Breast epithelium (tissue), 3 donors: ENCODE measurements at regions not wholly inside any gene's neighbourhood (a gene's known extent, or its start where the extent isn't known, plus 50 kb on each side); places are given as distances from the start of the nearest gene placed in this dataset.

Experiments
- CTCF ChIP-seq, 3 donors: fragments of 450-650 bp; IDR thresholded peaks; one replicate each; pipeline ENCODE4 v1.5.1; 2016 to 2017; ENCODE audit warnings: antibody characterized with exemption in 3 of 3, mild to moderate bottlenecking in 3 of 3, moderate library complexity in 3 of 3
- POLR2A ChIP-seq: fragments of 450-650 bp; IDR thresholded peaks from one replicate; pipeline ENCODE4 v1.6.1; 2016; ENCODE audit warnings: antibody characterized with exemption, mild to moderate bottlenecking, moderate library complexity

DNA sequence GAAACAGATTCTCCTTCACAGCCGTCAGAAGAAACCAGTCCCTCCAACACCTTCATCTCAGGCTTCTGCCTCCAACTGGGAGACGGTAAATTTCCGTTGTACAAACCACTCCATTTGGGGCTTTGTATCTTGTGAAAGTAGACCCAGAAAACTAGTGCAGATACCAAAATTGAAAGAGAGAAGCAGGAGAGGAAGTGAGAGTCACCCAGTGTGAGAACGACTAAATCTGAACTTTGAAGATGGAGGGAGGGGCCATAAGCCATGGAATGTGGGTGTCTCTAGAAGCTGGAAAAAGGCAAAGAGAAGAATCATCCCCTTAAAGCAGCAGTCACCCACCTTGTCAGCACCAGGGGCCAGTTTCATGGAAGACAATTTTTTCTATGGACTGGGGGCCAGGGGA, 88.3 kb upstream of the LRATD1 start:
- TF ChIP-seq POLR2A: no peak
- no peak for TF ChIP-seq CTCF (IDR thresholded peaks at IDR 0.05)
